ENCODE measurements at regions not wholly inside any gene's neighbourhood (a gene's known extent, or its start where the extent isn't known, plus 50 kb on each side); places are given as distances from the start of the nearest gene placed in this dataset.

GRCh38 chr2:107645586-107645985 is 181.1 kb upstream of the RGPD4 start:
- TF ChIP-seq CTCF (conservative IDR thresholded peaks at IDR 0.05) (no peak), EZH2 (IDR thresholded peaks at IDR 0.05; ENCODE audit: low read depth) (no peak)
